Neural progenitor cell (in vitro differentiated cells): ENCODE measurements at regions not wholly inside any gene's neighbourhood (a gene's known extent, or its start where the extent isn't known, plus 50 kb on each side); places are given as distances from the start of the nearest gene placed in this dataset.

Source experiments
- DNase-seq: peaks from one replicate; pipeline ENCODE4 v3.0.0-alpha.2; 2016; ENCODE audit warnings: low spot score
- H2AFZ ChIP-seq: fragments of 200-600 bp; sonication (generic); replicated peaks from 2 replicates; pipeline ENCODE4 v1.6.1; 2016; ENCODE audit warnings: antibody characterized with exemption
- H3F3A ChIP-seq: fragments of 200-600 bp; sonication (generic); 2 replicates; pipeline ENCODE4 v1.6.1; 2016; ENCODE audit warnings: antibody characterized with exemption, low read depth
- H3K27ac ChIP-seq: fragments of 200-600 bp; sonication (generic); 2 replicates; pipeline ENCODE4 v1.5.1; 2016; ENCODE audit warnings: mild to moderate bottlenecking
- H3K27me3 ChIP-seq: fragments of 200-600 bp; sonication (generic); 2 replicates; pipeline ENCODE4 v1.6.1; 2016; ENCODE audit warnings: mild to moderate bottlenecking, moderate library complexity
- H3K36me3 ChIP-seq: fragments of 200-600 bp; sonication (generic); 2 replicates; pipeline ENCODE4 v1.5.1; 2016
- H3K4me1 ChIP-seq: fragments of 200-600 bp; sonication (generic); 2 replicates; pipeline ENCODE4 v1.6.1; 2016; ENCODE audit warnings: mixed run types
- H3K4me2 ChIP-seq: fragments of 200-600 bp; sonication (generic); 2 replicates; pipeline ENCODE4 v1.6.1; 2016
- H3K4me3 ChIP-seq: fragments of 200-600 bp; sonication (generic); 2 replicates; pipeline ENCODE4 v1.5.1; 2016
- H3K79me2 ChIP-seq: fragments of 200-600 bp; sonication (generic); 2 replicates; pipeline ENCODE4 v1.6.1; 2016; ENCODE audit warnings: low read depth
- H3K9ac ChIP-seq: fragments of 200-600 bp; sonication (generic); 2 replicates; pipeline ENCODE4 v1.6.1; 2016
- H3K9me3 ChIP-seq: fragments of 200-600 bp; sonication (generic); 2 replicates; pipeline ENCODE4 v1.5.1; 2016; ENCODE audit warnings: low read depth
- H4K20me1 ChIP-seq: fragments of 200-600 bp; sonication (generic); 2 replicates; pipeline ENCODE4 v1.6.1; 2016; ENCODE audit warnings: low read depth
- H3K27ac Mint-ChIP-seq: 3 replicates; pipeline ENCODE4 v1.8.0; 2021; ENCODE audit warnings: mixed read lengths
- H3K27me3 Mint-ChIP-seq: 2 replicates; pipeline ENCODE4 v1.8.0; 2022; ENCODE audit warnings: low read depth, mild to moderate bottlenecking, inconsistent platforms, moderate library complexity, mixed read lengths; ENCODE audit not compliant: insufficient read depth
- H3K36me3 Mint-ChIP-seq: 3 replicates; pipeline ENCODE4 v1.8.0; 2021; ENCODE audit warnings: mixed read lengths
- H3K4me1 Mint-ChIP-seq: 3 replicates; pipeline ENCODE4 v1.8.0; 2021; ENCODE audit warnings: mixed read lengths
- H3K4me3 Mint-ChIP-seq: 3 replicates; pipeline ENCODE4 v1.8.0; 2021; ENCODE audit warnings: mild to moderate bottlenecking, moderate library complexity, mixed read lengths
- H3K9me3 Mint-ChIP-seq: 3 replicates; pipeline ENCODE4 v1.8.0; 2020; ENCODE audit warnings: mixed read lengths
- CTCF ChIP-seq: fragments of 200-600 bp; sonication (generic); IDR thresholded peaks from 2 replicates; pipeline ENCODE4 v1.5.1; 2017; ENCODE audit warnings: antibody characterized with exemption, mild to moderate bottlenecking
- EZH2 ChIP-seq: fragments of 200-600 bp; sonication (generic); IDR thresholded peaks from 2 replicates; pipeline ENCODE4 v1.6.1; 2017; ENCODE audit warnings: antibody characterized with exemption, mild to moderate bottlenecking, moderate library complexity
- EZH2phosphoT487 ChIP-seq: fragments of 200-600 bp; sonication (generic); IDR thresholded peaks from 2 replicates; pipeline ENCODE4 v1.6.1; 2017; ENCODE audit warnings: antibody characterized with exemption

GRCh38 chr12:13277293-13277692, 80.8 kb downstream of the EMP1 start:
- Mint-ChIP-seq H3K4me3 (no peak overlapping the region), H3K4me1 (peaks cover 35% of the 10 kb centered on the region), H3K27me3 (peaks cover 8% of the 10 kb centered on the region), H3K36me3 (no peaks in the 10 kb centered on the region), H3K27ac (peak overlapping the region; percentile 76), H3K9me3 (no peaks in the 10 kb centered on the region)
- H3K4me1 ChIP-seq: peaks cover 24% of the 10 kb centered on the region
- no peak overlapping the region for H3K4me3 ChIP-seq
- no peaks in the 10 kb centered on the region for H3F3A ChIP-seq
- no peak overlapping the region for H3K27ac ChIP-seq
- H3K27me3 ChIP-seq: peaks cover 17% of the 10 kb centered on the region
- peak overlapping the region; percentile 4 for H3K4me2 ChIP-seq
- H3K36me3 ChIP-seq: no peaks in the 10 kb centered on the region
- no peak for DNase-seq
- no peaks in the 10 kb centered on the region for H4K20me1 ChIP-seq
- H3K9me3 ChIP-seq: no peaks in the 10 kb centered on the region
- H3K79me2 ChIP-seq: no peaks in the 10 kb centered on the region
- TF ChIP-seq EZH2phosphoT487 (no peak), EZH2 (no peak), CTCF (no peak)
- no peak overlapping the region for H3K9ac ChIP-seq
- H2AFZ ChIP-seq: no peak overlapping the region

- peak overlapping the region; percentile 6 for H3K4me2 ChIP-seq
- H3K27ac ChIP-seq: no peak overlapping the region
- peaks cover 15% of the 10 kb centered on the region for H3K27me3 Mint-ChIP-seq
Measured at GRCh38 chr12:13275241-13276085, 78.9 kb downstream of the EMP1 start.

DNA sequence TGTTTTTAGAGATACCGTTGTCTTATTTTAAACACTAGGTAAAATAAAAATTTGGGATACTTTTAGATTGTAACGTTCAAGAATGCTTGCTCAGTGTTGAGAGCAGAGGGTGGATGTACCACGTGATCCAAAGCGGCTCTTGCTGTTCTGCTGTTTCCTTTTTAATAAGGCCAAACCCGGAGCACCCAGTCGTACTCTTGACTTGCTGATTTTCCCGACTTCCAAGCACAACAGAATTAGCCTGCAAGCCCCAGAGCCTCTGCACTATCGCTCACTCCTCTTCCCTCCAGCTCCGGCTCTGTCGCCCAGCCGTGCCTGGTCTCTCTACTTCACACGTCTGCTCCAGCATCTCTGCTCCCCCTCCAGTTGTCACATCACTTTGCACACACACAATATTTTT, 77.3 kb downstream of the EMP1 start:
- Mint-ChIP-seq H3K36me3 (no peaks in the 10 kb centered on the region), H3K9me3 (peaks cover 3% of the 10 kb centered on the region), H3K4me1 (peaks cover 34% of the 10 kb centered on the region), H3K27me3 (peaks cover 15% of the 10 kb centered on the region), H3K27ac (no peak overlapping the region), H3K4me3 (no peak overlapping the region)
- no peak overlapping the region for H3K4me3 ChIP-seq
- peaks cover 6% of the 10 kb centered on the region for H3K27me3 ChIP-seq
- no peaks in the 10 kb centered on the region for H3F3A ChIP-seq
- H2AFZ ChIP-seq: peak overlapping the region; percentile 70
- no peak overlapping the region for H3K9ac ChIP-seq
- H3K27ac ChIP-seq: no peak overlapping the region
- H3K4me1 ChIP-seq: peaks cover 24% of the 10 kb centered on the region
- no peak for DNase-seq
- no peaks in the 10 kb centered on the region for H3K79me2 ChIP-seq
- no peaks in the 10 kb centered on the region for H3K9me3 ChIP-seq
- H3K4me2 ChIP-seq: no peak overlapping the region
- TF ChIP-seq CTCF (no peak), EZH2 (no peak), EZH2phosphoT487 (no peak)
- H3K36me3 ChIP-seq: no peaks in the 10 kb centered on the region
- H4K20me1 ChIP-seq: no peaks in the 10 kb centered on the region

More at GRCh38 chr12:13275241-13276085, 78.9 kb downstream of the EMP1 start:
- Histone ChIP-seq H3K79me2 (no peaks in the 10 kb centered on the region), H3K27me3 (peaks cover 17% of the 10 kb centered on the region), H3K4me1 (peaks cover 24% of the 10 kb centered on the region), H3K9me3 (no peaks in the 10 kb centered on the region), H3K36me3 (no peaks in the 10 kb centered on the region), H3F3A (no peaks in the 10 kb centered on the region), H3K9ac (no peak overlapping the region), H4K20me1 (no peaks in the 10 kb centered on the region), H2AFZ (peak overlapping the region; percentile 63), H3K4me3 (no peak overlapping the region)
- peak overlapping the region; percentile 72 for H3K27ac Mint-ChIP-seq
- DNase-seq: peak; percentile 33
- H3K9me3 Mint-ChIP-seq: peaks cover 2% of the 10 kb centered on the region
- H3K4me1 Mint-ChIP-seq: peaks cover 35% of the 10 kb centered on the region
- TF ChIP-seq EZH2phosphoT487 (no peak), EZH2 (no peak), CTCF (no peak)
- peak overlapping the region; percentile 13 for H3K4me3 Mint-ChIP-seq
- H3K36me3 Mint-ChIP-seq: no peaks in the 10 kb centered on the region
